WTC11 (cell line): ENCODE measurements at regions not wholly inside any gene's neighbourhood (a gene's known extent, or its start where the extent isn't known, plus 50 kb on each side); places are given as distances from the start of the nearest gene placed in this dataset.

Source experiments
- CREB1 ChIP-seq: sonication (generic); formaldehyde crosslinking; IDR thresholded peaks from 2 replicates; pipeline ENCODE4 v1.8.0; 2023; ENCODE audit warnings: mild to moderate bottlenecking, missing genetic modification reagents
- ELF4 ChIP-seq: sonication (generic); formaldehyde crosslinking; IDR thresholded peaks from 2 replicates; pipeline ENCODE4 v1.8.1; 2022; ENCODE audit warnings: low read depth, mild to moderate bottlenecking, moderate library complexity, missing genetic modification reagents
- IRF1 ChIP-seq: sonication (generic); formaldehyde crosslinking; IDR thresholded peaks from 2 replicates; pipeline ENCODE4 v1.8.0; 2023; ENCODE audit warnings: missing genetic modification reagents
- NFYB ChIP-seq: sonication (generic); formaldehyde crosslinking; conservative IDR thresholded peaks from 2 replicates; pipeline ENCODE4 v1.8.0; 2022; ENCODE audit warnings: low read depth, missing genetic modification reagents
- ZNF232 ChIP-seq: sonication (generic); formaldehyde crosslinking; IDR thresholded peaks from 2 replicates; pipeline ENCODE4 v1.8.0; 2022; ENCODE audit warnings: mild to moderate bottlenecking, missing genetic modification reagents
- ZNF263 ChIP-seq: sonication (generic); formaldehyde crosslinking; IDR thresholded peaks from 2 replicates; pipeline ENCODE4 v1.8.1; 2022; ENCODE audit warnings: low read depth, mild to moderate bottlenecking, moderate library complexity, missing genetic modification reagents
- ZNF532 ChIP-seq: fragments of 250-450 bp; sonication (Bioruptor Pico); IDR thresholded peaks from 2 replicates; pipeline ENCODE4 v1.9.0; 2021; ENCODE audit warnings: mild to moderate bottlenecking, borderline replicate concordance
- TF ChIP-seq, protein P1 (sequence below): fragments of 200-600 bp; IDR thresholded peaks from 2 replicates; pipeline ENCODE4 v1.8.0; 2022; ENCODE audit warnings: antibody characterized with exemption

GRCh38 chr19:30090476-30090875 lies 148.4 kb downstream of the URI1 start:
- TF ChIP-seq, protein P1, sequence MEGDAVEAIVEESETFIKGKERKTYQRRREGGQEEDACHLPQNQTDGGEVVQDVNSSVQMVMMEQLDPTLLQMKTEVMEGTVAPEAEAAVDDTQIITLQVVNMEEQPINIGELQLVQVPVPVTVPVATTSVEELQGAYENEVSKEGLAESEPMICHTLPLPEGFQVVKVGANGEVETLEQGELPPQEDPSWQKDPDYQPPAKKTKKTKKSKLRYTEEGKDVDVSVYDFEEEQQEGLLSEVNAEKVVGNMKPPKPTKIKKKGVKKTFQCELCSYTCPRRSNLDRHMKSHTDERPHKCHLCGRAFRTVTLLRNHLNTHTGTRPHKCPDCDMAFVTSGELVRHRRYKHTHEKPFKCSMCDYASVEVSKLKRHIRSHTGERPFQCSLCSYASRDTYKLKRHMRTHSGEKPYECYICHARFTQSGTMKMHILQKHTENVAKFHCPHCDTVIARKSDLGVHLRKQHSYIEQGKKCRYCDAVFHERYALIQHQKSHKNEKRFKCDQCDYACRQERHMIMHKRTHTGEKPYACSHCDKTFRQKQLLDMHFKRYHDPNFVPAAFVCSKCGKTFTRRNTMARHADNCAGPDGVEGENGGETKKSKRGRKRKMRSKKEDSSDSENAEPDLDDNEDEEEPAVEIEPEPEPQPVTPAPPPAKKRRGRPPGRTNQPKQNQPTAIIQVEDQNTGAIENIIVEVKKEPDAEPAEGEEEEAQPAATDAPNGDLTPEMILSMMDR: no peak
- TF ChIP-seq CREB1 (CRISPR knock-in tag) (no peak), ZNF232 (no peak), ELF4 (CRISPR knock-in tag) (no peak), IRF1 (CRISPR knock-in tag) (no peak), NFYB (no peak), ZNF532 (CRISPR knock-in tag) (no peak), ZNF263 (CRISPR knock-in tag) (no peak)
